Natural killer cell (primary cell): ENCODE measurements at regions not wholly inside any gene's neighbourhood (a gene's known extent, or its start where the extent isn't known, plus 50 kb on each side); places are given as distances from the start of the nearest gene placed in this dataset.

Experiments used
- ATAC-seq, 3 donors: fragments of 150-1000 bp in 2 of 3; fragments of 200-7000 bp in 1 of 3; cut with Tn5 transposase; 1 replicate in 1 of 3; 2 replicates in 2 of 3; pipeline ENCODE4 v1.10.0; 2021; ENCODE audit warnings: mild to moderate bottlenecking in 2 of 3, moderate library complexity in 2 of 3
- DNase-seq, 2 donors: peaks; one replicate each; pipeline versions ENCODE4 v3.0.0 to v3.0.0-alpha.2; 2013 to 2021; ENCODE audit warnings: mixed read lengths in 1 of 2
- H3K27ac ChIP-seq: one replicate; pipeline ENCODE4 v1.5.1; 2013; ENCODE audit warnings: mild to moderate bottlenecking, low read length
- H3K27me3 ChIP-seq: one replicate; pipeline ENCODE4 v1.6.1; 2013; ENCODE audit warnings: low read length; ENCODE audit not compliant: control insufficient read depth, insufficient read depth
- H3K36me3 ChIP-seq: one replicate; pipeline ENCODE4 v1.6.1; 2013; ENCODE audit warnings: low read length; ENCODE audit not compliant: control insufficient read depth, insufficient read depth
- H3K4me1 ChIP-seq: one replicate; pipeline ENCODE4 v1.6.1; 2013; ENCODE audit warnings: low read length; ENCODE audit not compliant: control insufficient read depth, insufficient read depth
- H3K4me3 ChIP-seq: one replicate; pipeline ENCODE4 v1.5.1; 2013; ENCODE audit warnings: low read length
- H3K9me3 ChIP-seq: one replicate; pipeline ENCODE4 v1.6.1; 2013; ENCODE audit warnings: low read length; ENCODE audit not compliant: control insufficient read depth, insufficient read depth
- H3K27ac Mint-ChIP-seq, 2 donors: one replicate each; pipeline ENCODE4 v1.8.0; 2022; ENCODE audit warnings: mild to moderate bottlenecking in 2 of 2, mixed read lengths in 2 of 2, moderate library complexity in 1 of 2
- H3K27me3 Mint-ChIP-seq, 2 donors: one replicate each; pipeline ENCODE4 v1.8.0; 2022; ENCODE audit warnings: low read depth in 2 of 2, mixed read lengths in 2 of 2
- H3K36me3 Mint-ChIP-seq: one replicate; pipeline ENCODE4 v1.8.0; 2022; ENCODE audit warnings: mixed read lengths
- H3K4me1 Mint-ChIP-seq, 2 donors: one replicate each; pipeline ENCODE4 v1.8.0; 2022; ENCODE audit warnings: mixed read lengths in 2 of 2
- H3K4me3 Mint-ChIP-seq: one replicate; pipeline ENCODE4 v1.8.0; 2022; ENCODE audit warnings: mild to moderate bottlenecking, moderate library complexity, mixed read lengths
- H3K9me3 Mint-ChIP-seq, 2 donors: one replicate each; pipeline ENCODE4 v1.8.0; 2022; ENCODE audit warnings: mixed read lengths in 2 of 2
- WGBS: methylation state at CpG from one replicate; pipeline ENCODE4 v1.1.7; 2013; ENCODE audit warnings: missing lambda C conversion rate; ENCODE audit not compliant: insufficient coverage; 5-methylcytosine and 5-hydroxymethylcytosine counted together
- intact Hi-C: fragments of 100-400 bp; cut with micrococcal nuclease; formaldehyde crosslinking; loops from one replicate; pipeline ENCODE4 v1.14.2; 2022
- TF ChIP-seq, protein P1 (sequence below): fragments of 200-600 bp; IDR thresholded peaks from one replicate; pipeline ENCODE4 v1.8.0; 2022; ENCODE audit warnings: antibody characterized with exemption

DNA sequence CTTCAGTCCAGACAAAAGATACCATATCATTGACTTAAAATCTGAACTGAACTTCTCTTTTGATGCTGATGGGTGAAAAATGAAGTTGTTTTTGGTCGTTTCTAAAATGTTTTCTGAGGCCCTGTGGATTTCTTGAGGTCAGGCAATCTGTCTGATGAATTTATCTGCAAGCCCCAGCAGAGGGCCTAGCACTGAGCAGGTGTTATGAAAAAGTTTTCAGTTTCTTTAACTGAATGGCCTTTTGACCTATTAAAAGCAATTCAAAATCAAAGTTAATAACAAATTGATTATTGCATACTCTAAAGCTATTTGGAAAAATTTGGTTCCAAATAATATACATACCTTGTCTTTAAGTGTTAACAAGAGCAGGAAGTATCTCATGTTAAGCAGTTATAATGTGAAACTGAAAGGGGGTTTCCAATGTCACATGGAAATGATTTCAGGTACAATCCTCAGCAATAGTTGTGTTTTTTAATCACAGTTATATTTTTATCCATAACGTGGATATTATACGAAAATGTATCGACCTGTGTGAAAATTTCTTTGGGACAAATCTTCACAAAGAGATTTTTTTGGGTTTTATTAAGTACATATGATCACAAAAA lies 285.0 kb downstream of the SPANXN1 start:
- Mint-ChIP-seq H3K4me3 (no peak overlapping the region), H3K9me3 (peaks cover 4 to 14% of the 10 kb centered on the region in 2 donors), H3K36me3 (no peaks in the 10 kb centered on the region), H3K27me3 (no peaks in the 10 kb centered on the region), H3K27ac (no peak overlapping the region), H3K4me1 (no peaks in the 10 kb centered on the region)
- Histone ChIP-seq H3K27me3 (no peaks in the 10 kb centered on the region), H3K4me1 (no peaks in the 10 kb centered on the region), H3K9me3 (no peaks in the 10 kb centered on the region), H3K36me3 (no peaks in the 10 kb centered on the region), H3K27ac (no peak overlapping the region), H3K4me3 (no peak overlapping the region)
- TF ChIP-seq, protein P1, sequence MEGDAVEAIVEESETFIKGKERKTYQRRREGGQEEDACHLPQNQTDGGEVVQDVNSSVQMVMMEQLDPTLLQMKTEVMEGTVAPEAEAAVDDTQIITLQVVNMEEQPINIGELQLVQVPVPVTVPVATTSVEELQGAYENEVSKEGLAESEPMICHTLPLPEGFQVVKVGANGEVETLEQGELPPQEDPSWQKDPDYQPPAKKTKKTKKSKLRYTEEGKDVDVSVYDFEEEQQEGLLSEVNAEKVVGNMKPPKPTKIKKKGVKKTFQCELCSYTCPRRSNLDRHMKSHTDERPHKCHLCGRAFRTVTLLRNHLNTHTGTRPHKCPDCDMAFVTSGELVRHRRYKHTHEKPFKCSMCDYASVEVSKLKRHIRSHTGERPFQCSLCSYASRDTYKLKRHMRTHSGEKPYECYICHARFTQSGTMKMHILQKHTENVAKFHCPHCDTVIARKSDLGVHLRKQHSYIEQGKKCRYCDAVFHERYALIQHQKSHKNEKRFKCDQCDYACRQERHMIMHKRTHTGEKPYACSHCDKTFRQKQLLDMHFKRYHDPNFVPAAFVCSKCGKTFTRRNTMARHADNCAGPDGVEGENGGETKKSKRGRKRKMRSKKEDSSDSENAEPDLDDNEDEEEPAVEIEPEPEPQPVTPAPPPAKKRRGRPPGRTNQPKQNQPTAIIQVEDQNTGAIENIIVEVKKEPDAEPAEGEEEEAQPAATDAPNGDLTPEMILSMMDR: no peak
- DNase-seq (no peak), ATAC-seq (no peak)
- intact Hi-C loops: no loop called here
- WGBS: 0% methylated on average over 1 of the region's 4 CpGs

DNA sequence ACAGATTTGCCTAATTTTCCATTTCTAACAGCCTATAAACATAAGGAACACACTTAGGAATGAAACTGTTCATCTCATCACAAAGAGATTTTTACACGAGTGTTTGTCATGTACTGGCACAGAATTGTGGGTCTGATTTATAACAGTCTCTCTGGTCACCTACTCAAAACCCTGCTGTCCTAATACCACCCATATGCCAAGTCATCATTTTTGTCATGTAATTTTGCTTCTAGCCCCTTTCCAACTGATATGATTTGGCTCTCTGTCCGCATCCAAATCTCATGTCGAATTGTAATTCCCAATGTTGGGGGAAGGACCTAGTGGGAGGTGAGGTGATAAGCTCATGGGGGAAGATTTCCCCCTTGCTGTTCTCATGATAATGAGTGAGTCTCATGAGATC lies 284.1 kb upstream of the SLITRK2 start:
- Histone ChIP-seq H3K4me1 (no peaks in the 10 kb centered on the region), H3K27me3 (no peaks in the 10 kb centered on the region), H3K4me3 (no peak overlapping the region), H3K36me3 (no peaks in the 10 kb centered on the region), H3K9me3 (no peaks in the 10 kb centered on the region), H3K27ac (no peak overlapping the region)
- ATAC-seq (no peak), DNase-seq (no peak)
- Mint-ChIP-seq H3K27me3 (no peaks in the 10 kb centered on the region), H3K4me3 (no peak overlapping the region), H3K9me3 (peaks cover 4 to 17% of the 10 kb centered on the region in 2 donors), H3K4me1 (no peaks in the 10 kb centered on the region), H3K27ac (no peak overlapping the region), H3K36me3 (no peaks in the 10 kb centered on the region)
- TF ChIP-seq, protein P1: no peak
- 90% methylated on average over 2 of the region's 3 CpGs for WGBS
- intact Hi-C loops: no loop called here

DNA sequence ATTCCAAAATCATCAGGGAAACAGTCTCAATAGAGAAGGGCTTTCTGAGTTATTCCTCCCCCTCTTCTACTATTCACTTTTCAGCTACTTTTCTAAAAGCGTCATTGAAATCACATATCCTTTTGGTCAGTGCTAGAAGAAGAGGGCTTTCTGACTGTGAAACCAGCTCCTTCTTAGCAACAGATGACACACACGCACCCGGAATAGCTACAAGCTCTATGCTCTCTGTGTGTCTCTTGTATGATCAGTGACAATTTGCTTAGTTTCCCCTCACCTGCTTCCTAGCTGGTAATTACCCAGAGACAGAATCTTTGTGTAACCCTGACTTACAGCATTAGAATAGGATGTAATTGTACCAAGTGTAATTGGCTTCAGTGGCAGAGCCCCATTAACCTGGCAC lies 268.1 kb upstream of the SLITRK2 start:
- H3K27me3 Mint-ChIP-seq: no peaks in the 10 kb centered on the region
- H3K9me3 ChIP-seq: peaks cover 3% of the 10 kb centered on the region
- 92% methylated on average over 2 of the region's 3 CpGs for WGBS
- no peaks in the 10 kb centered on the region for H3K36me3 ChIP-seq
- TF ChIP-seq, protein P1: no peak
- no peak overlapping the region for H3K4me3 ChIP-seq
- no peaks in the 10 kb centered on the region for H3K36me3 Mint-ChIP-seq
- H3K9me3 Mint-ChIP-seq: peaks cover 4 to 5% of the 10 kb centered on the region in 2 donors
- H3K4me1 Mint-ChIP-seq: no peaks in the 10 kb centered on the region
- no peaks in the 10 kb centered on the region for H3K27me3 ChIP-seq
- H3K27ac ChIP-seq: no peak overlapping the region
- DNase-seq (no peak), ATAC-seq (no peak)
- no peak overlapping the region for H3K4me3 Mint-ChIP-seq
- H3K4me1 ChIP-seq: no peaks in the 10 kb centered on the region
- intact Hi-C loops: no loop called here
- H3K27ac Mint-ChIP-seq: no peak overlapping the region

DNA sequence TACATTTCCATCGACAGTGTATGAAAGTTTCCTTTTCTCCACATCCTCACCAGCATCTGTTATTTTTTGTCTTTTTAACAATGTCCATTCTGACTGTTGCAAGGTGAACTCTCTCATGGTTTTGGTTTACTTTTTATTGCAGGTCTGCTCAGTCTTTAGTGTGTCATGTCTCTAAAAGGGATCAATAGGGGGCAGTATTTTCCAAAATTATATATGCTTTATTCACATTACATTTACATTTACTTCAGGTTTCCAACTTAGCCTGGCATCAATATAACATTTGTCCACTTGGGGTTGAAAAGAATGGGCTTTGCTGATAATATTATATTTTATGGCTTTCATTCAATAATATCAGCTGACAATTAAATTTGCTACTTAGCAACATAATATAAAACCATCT lies 265.0 kb upstream of the SLITRK2 start:
- intact Hi-C loops: no loop called here
- Histone ChIP-seq H3K4me1 (no peaks in the 10 kb centered on the region), H3K27me3 (no peaks in the 10 kb centered on the region), H3K4me3 (no peak overlapping the region), H3K36me3 (no peaks in the 10 kb centered on the region), H3K9me3 (peaks cover 3% of the 10 kb centered on the region), H3K27ac (no peak overlapping the region)
- Mint-ChIP-seq H3K36me3 (no peaks in the 10 kb centered on the region), H3K4me3 (no peak overlapping the region), H3K27ac (no peak overlapping the region), H3K4me1 (no peaks in the 10 kb centered on the region), H3K9me3 (peaks cover 4 to 12% of the 10 kb centered on the region in 2 donors), H3K27me3 (no peaks in the 10 kb centered on the region)
- TF ChIP-seq, protein P1: no peak
- DNase-seq (no peak), ATAC-seq (no peak)
- no CpG with 5 or more reads among the region's 1 CpG for WGBS
